GM21825 (cell line): ENCODE measurements at regions not wholly inside any gene's neighbourhood (a gene's known extent, or its start where the extent isn't known, plus 50 kb on each side); places are given as distances from the start of the nearest gene placed in this dataset.

ENCODE experiments used
- ATAC-seq: cut with Tn5 transposase; IDR thresholded peaks from one replicate; pipeline ENCODE4 v1.9.1; 2021; ENCODE audit warnings: mild to moderate bottlenecking, moderate library complexity; ENCODE audit not compliant: unreplicated experiment

- no peak for ATAC-seq
Measured at GRCh38 chr10:43943818-43944360, 295.2 kb upstream of the ZNF32 start.

- no peak for ATAC-seq
Measured at GRCh38 chr10:43943119-43943817, 294.6 kb upstream of the ZNF32 start.

- no peak for ATAC-seq
Measured at GRCh38 chr10:43942096-43942850, 293.6 kb upstream of the ZNF32 start.

- no peak for ATAC-seq
Measured at GRCh38 chr10:43940898-43941837, 292.5 kb upstream of the ZNF32 start.

GRCh38 chr10:43939939-43940820 lies 291.5 kb upstream of the ZNF32 start:
- ATAC-seq = no peak

GRCh38 chr10:43939389-43939938 lies 290.8 kb upstream of the ZNF32 start:
- no peak for ATAC-seq

- no peak for ATAC-seq
Measured at GRCh38 chr10:43938810-43939209, 290.1 kb upstream of the ZNF32 start.

GRCh38 chr10:43931308-43931930 lies 282.7 kb upstream of the ZNF32 start:
- ATAC-seq = no peak

GRCh38 chr10:43930777-43931176 lies 282.1 kb upstream of the ZNF32 start:
- no peak for ATAC-seq

GRCh38 chr10:43930243-43930642 lies 281.6 kb upstream of the ZNF32 start:
- no peak for ATAC-seq

GRCh38 chr10:43929122-43929521 lies 280.4 kb upstream of the ZNF32 start:
- ATAC-seq = no peak

- ATAC-seq = no peak
Measured at GRCh38 chr10:43928425-43928968, 279.8 kb upstream of the ZNF32 start.

GRCh38 chr10:43926875-43927406 lies 278.3 kb upstream of the ZNF32 start:
- ATAC-seq = no peak

- no peak for ATAC-seq
Measured at GRCh38 chr10:43926371-43926770, 277.7 kb upstream of the ZNF32 start.

- ATAC-seq = no peak
Measured at GRCh38 chr10:43925793-43926192, 277.1 kb upstream of the ZNF32 start.

- no peak for ATAC-seq
Measured at GRCh38 chr10:43923328-43923727, 274.6 kb upstream of the ZNF32 start.

GRCh38 chr10:43922335-43923280 lies 273.9 kb upstream of the ZNF32 start:
- no peak for ATAC-seq

GRCh38 chr10:43921881-43922280 lies 273.2 kb upstream of the ZNF32 start:
- ATAC-seq = no peak
